ENCODE measurements at regions not wholly inside any gene's neighbourhood (a gene's known extent, or its start where the extent isn't known, plus 50 kb on each side); places are given as distances from the start of the nearest gene placed in this dataset.

DNA sequence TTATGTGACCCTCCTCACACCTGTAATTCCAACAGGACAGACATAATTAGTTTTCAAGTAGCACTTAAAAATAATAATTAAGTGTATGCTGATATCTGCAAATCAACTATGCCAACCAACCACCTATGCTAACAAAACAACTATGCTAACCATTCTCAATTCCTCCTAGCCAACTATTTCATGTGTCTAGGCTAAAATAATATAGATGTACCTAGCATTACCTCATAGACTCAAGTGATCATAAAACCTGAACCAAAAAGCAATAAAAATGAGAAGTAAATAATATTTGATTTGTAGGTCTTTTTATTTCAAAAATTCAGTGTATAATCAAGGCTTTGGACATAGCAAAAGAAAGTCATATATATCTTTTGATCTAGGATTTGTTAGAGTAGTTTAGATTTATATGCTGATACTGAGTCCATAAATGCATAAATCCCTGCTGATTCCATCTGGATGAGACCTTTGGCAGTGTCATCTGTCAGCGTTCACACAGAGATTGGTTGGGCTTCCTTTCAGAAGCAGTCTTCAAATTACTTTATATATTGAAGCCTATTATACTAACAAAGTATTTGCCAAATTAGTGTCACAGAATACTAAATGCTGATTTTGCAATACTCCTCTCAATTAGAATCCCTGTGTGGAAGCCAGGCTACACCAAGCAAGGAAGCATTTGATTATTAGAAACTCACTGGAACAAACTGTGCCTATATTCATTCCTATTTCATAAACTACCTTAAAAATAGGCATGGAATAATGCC lies 101.4 kb upstream of the PPM1H start (continued):
- TF ChIP-seq CBFB (IDR thresholded peaks at IDR 0.05; ENCODE audit: low read depth) = no peak
- TF ChIP-seq, protein P1, sequence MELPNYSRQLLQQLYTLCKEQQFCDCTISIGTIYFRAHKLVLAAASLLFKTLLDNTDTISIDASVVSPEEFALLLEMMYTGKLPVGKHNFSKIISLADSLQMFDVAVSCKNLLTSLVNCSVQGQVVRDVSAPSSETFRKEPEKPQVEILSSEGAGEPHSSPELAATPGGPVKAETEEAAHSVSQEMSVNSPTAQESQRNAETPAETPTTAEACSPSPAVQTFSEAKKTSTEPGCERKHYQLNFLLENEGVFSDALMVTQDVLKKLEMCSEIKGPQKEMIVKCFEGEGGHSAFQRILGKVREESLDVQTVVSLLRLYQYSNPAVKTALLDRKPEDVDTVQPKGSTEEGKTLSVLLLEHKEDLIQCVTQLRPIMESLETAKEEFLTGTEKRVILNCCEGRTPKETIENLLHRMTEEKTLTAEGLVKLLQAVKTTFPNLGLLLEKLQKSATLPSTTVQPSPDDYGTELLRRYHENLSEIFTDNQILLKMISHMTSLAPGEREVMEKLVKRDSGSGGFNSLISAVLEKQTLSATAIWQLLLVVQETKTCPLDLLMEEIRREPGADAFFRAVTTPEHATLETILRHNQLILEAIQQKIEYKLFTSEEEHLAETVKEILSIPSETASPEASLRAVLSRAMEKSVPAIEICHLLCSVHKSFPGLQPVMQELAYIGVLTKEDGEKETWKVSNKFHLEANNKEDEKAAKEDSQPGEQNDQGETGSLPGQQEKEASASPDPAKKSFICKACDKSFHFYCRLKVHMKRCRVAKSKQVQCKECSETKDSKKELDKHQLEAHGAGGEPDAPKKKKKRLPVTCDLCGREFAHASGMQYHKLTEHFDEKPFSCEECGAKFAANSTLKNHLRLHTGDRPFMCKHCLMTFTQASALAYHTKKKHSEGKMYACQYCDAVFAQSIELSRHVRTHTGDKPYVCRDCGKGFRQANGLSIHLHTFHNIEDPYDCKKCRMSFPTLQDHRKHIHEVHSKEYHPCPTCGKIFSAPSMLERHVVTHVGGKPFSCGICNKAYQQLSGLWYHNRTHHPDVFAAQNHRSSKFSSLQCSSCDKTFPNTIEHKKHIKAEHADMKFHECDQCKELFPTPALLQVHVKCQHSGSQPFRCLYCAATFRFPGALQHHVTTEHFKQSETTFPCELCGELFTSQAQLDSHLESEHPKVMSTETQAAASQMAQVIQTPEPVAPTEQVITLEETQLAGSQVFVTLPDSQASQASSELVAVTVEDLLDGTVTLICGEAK (IDR thresholded peaks at IDR 0.05; ENCODE audit: borderline replicate concordance) = no peak
- no peak for TF ChIP-seq NFXL1 (IDR thresholded peaks at IDR 0.05; ENCODE audit: borderline replicate concordance)
- no peak for TF ChIP-seq BACH1 (IDR thresholded peaks at IDR 0.05; ENCODE audit: borderline replicate concordance)
- TF ChIP-seq, protein P2, sequence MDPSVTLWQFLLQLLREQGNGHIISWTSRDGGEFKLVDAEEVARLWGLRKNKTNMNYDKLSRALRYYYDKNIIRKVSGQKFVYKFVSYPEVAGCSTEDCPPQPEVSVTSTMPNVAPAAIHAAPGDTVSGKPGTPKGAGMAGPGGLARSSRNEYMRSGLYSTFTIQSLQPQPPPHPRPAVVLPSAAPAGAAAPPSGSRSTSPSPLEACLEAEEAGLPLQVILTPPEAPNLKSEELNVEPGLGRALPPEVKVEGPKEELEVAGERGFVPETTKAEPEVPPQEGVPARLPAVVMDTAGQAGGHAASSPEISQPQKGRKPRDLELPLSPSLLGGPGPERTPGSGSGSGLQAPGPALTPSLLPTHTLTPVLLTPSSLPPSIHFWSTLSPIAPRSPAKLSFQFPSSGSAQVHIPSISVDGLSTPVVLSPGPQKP (IDR thresholded peaks at IDR 0.05; ENCODE audit: low read depth, low read length) = no peak
- TF ChIP-seq MYB (IDR thresholded peaks at IDR 0.05; ENCODE audit: borderline replicate concordance, low read depth, low read length) = no peak
- no peak for TF ChIP-seq ZNF207 (IDR thresholded peaks at IDR 0.05; ENCODE audit: borderline replicate concordance)
- TF ChIP-seq YBX1 (IDR thresholded peaks at IDR 0.05) = no peak
